LNCAP (cell line): ENCODE measurements at regions not wholly inside any gene's neighbourhood (a gene's known extent, or its start where the extent isn't known, plus 50 kb on each side); places are given as distances from the start of the nearest gene placed in this dataset.

Experiments
- CTCF ChIP-seq: fragments of 450-650 bp; IDR thresholded peaks from 2 replicates; pipeline ENCODE4 v1.5.1; 2017; ENCODE audit warnings: mild to moderate bottlenecking

- no peak for TF ChIP-seq CTCF
These were observed 65.5 kb upstream of the NRIP1 start for GRCh38 chr21:15130326-15130725.

GRCh38 chr21:15130751-15131150 is 66.0 kb upstream of the NRIP1 start:
- TF ChIP-seq CTCF, result no peak

- no peak for TF ChIP-seq CTCF
These were observed 68.0 kb upstream of the NRIP1 start for GRCh38 chr21:15132781-15133180.

GRCh38 chr21:15134701-15135470 is 70.1 kb upstream of the NRIP1 start:
- TF ChIP-seq CTCF, result no peak

- TF ChIP-seq CTCF, result no peak
These were observed 71.2 kb upstream of the NRIP1 start for GRCh38 chr21:15135867-15136629.

GRCh38 chr21:15138490-15138889 is 73.7 kb upstream of the NRIP1 start:
- no peak for TF ChIP-seq CTCF

GRCh38 chr21:15139898-15140297 is 75.1 kb upstream of the NRIP1 start:
- TF ChIP-seq CTCF, result no peak
